Heart left ventricle (tissue), 13 donors: ENCODE measurements at regions not wholly inside any gene's neighbourhood (a gene's known extent, or its start where the extent isn't known, plus 50 kb on each side); places are given as distances from the start of the nearest gene placed in this dataset.

ENCODE experiments used
- POLR2A ChIP-seq, 2 donors: fragments of 450-650 bp; IDR thresholded peaks; one replicate each; pipeline ENCODE4 v1.6.1; 2017; ENCODE audit warnings: antibody characterized with exemption in 2 of 2, mild to moderate bottlenecking in 2 of 2, moderate library complexity in 2 of 2
- TF ChIP-seq, protein P1 (sequence below), 12 donors: fragments of 200-600 bp; sonication (generic) in 4 of 12; IDR thresholded peaks; one replicate each; pipeline versions ENCODE4 v1.5.0 to v1.8.0; 2018 to 2022; ENCODE audit warnings: antibody characterized with exemption in 12 of 12, mild to moderate bottlenecking in 5 of 12
- donor health status: ischemic (EF 13 %, LVEDD 7.1; RV severe dilation, severe dysfunction).
- donor health status: DM: no; HTN: yes; CAD: no.
- donor health status: DM: no; HTN: no; CAD: no.
- donor health status: ischemic (EF 25% LVEDD 6.9; RV normal size, moderate dysfunction).
- donor health status: ischemic (EF 25% LVEDD 5.7; RV mildly dilated, moderate dysfunction).
- donor health status: ischemic (EF 35%, LVEDD 5.7; RV mildly dilated, moderate dysfunction).
- donor health status: nonischemic (EF 11% LVEDD 7.7; RV severe dilation, severe dysfunction).
- donor health status: DM: yes; HTN: yes; CAD: no.
- donor health status: PGD.
- donor health status: ischemic (EF 29% LVEDD 5.4; RV normal size, mild dysfunction).
- donor health status: nonischemic (EF 23%, LVEDD 6.1; RV moderate dilation, normal function).

DNA sequence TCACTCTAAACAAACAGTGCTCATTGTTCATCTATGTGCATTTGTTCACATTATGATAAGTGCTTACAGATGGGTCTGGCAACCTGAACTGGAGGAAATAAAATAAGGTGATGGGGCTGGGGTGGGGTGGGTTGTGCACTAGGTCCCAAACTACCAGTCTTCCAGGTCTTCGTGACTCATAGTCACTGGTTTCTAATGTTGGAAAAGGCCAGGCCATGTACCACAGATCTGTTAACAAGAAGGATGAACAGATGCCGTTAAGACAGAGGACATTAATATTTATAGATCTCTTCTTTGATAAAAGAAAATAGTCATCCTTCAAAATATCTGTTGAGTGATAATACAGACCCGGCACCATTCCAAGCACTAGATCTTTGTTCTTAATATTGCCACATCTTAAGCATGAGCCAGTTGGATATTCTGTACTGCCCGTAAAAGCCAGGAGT, 71.4 kb upstream of the STARD4 start:
- TF ChIP-seq, protein P1, sequence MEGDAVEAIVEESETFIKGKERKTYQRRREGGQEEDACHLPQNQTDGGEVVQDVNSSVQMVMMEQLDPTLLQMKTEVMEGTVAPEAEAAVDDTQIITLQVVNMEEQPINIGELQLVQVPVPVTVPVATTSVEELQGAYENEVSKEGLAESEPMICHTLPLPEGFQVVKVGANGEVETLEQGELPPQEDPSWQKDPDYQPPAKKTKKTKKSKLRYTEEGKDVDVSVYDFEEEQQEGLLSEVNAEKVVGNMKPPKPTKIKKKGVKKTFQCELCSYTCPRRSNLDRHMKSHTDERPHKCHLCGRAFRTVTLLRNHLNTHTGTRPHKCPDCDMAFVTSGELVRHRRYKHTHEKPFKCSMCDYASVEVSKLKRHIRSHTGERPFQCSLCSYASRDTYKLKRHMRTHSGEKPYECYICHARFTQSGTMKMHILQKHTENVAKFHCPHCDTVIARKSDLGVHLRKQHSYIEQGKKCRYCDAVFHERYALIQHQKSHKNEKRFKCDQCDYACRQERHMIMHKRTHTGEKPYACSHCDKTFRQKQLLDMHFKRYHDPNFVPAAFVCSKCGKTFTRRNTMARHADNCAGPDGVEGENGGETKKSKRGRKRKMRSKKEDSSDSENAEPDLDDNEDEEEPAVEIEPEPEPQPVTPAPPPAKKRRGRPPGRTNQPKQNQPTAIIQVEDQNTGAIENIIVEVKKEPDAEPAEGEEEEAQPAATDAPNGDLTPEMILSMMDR (IDR thresholded peaks at IDR 0.05) = no peak
- no peak for TF ChIP-seq POLR2A (IDR thresholded peaks at IDR 0.05)
